Sigmoid colon (tissue), 4 donors: ENCODE measurements at regions not wholly inside any gene's neighbourhood (a gene's known extent, or its start where the extent isn't known, plus 50 kb on each side); places are given as distances from the start of the nearest gene placed in this dataset.

Experiments used
- CTCF ChIP-seq, 4 experiments: fragments of 450-650 bp in 3 of 4; fragments of 200-600 bp in 1 of 4; IDR thresholded peaks; one replicate each; pipeline ENCODE4 v1.5.1; 2016 to 2019; ENCODE audit warnings: antibody characterized with exemption in 4 of 4, mild to moderate bottlenecking in 3 of 4, moderate library complexity in 2 of 4
- POLR2AphosphoS5 ChIP-seq, 4 donors: sonication (generic); formaldehyde crosslinking; IDR thresholded peaks; one replicate each; pipeline ENCODE4 v1.6.1; 2017; ENCODE audit warnings: antibody characterized with exemption in 4 of 4

- TF ChIP-seq CTCF (IDR thresholded peaks at IDR 0.05) = no peak
- TF ChIP-seq POLR2AphosphoS5 (IDR thresholded peaks at IDR 0.05) = no peak
Observed at GRCh38 chr9:12921621-12922020, 146.8 kb downstream of the LURAP1L start.
